Panc1 (cell line): ENCODE measurements at regions not wholly inside any gene's neighbourhood (a gene's known extent, or its start where the extent isn't known, plus 50 kb on each side); places are given as distances from the start of the nearest gene placed in this dataset.

Experiments
- ATAC-seq: fragments of 200-7000 bp; cut with Tn5 transposase; 2 replicates; pipeline ENCODE4 v1.9.1; 2020; ENCODE audit warnings: mild to moderate bottlenecking, moderate library complexity
- BruUV-seq: library from RNA; stranded (reverse); fragments of 400-500 nt; replicated peaks from 2 replicates; lab custom pipeline; 2021; lab: Mats Ljungman, UMichigan
- CTCF ChIA-PET: fragments of 300-600 bp; sonication (Branson Sonifier 250); formaldehyde crosslinking; loops from one replicate; lab custom pipeline; 2022; ENCODE audit warnings: antibody characterized with exemption; lab: Charles Lee
- POLR2A ChIA-PET: fragments of 300-600 bp; sonication (Branson Sonifier 250); formaldehyde crosslinking; loops from one replicate; lab custom pipeline; 2022; ENCODE audit warnings: antibody characterized with exemption; lab: Charles Lee
- DNase-seq: peaks from one replicate; pipeline ENCODE4 v3.0.0-alpha.2; 2010; ENCODE audit warnings: low read depth, low spot score
- H3K27ac ChIP-seq: 2 replicates; pipeline ENCODE4 v1.5.1; 2011; ENCODE audit warnings: mild to moderate bottlenecking, low read length, inconsistent platforms
- H3K27me3 ChIP-seq: fragments of 200-500 bp; sonication (Bioruptor generic); 2 replicates; pipeline ENCODE4 v1.6.0; 2014; ENCODE audit warnings: low read length, inconsistent platforms; ENCODE audit not compliant: control insufficient read depth, insufficient read depth
- H3K36me3 ChIP-seq: fragments of 200-500 bp; sonication (Bioruptor generic); 2 replicates; pipeline ENCODE4 v1.5.1; 2014; ENCODE audit warnings: inconsistent platforms, mild to moderate bottlenecking, low read length, moderate library complexity; ENCODE audit not compliant: control insufficient read depth, insufficient read depth
- H3K4me1 ChIP-seq: 2 replicates; pipeline ENCODE4 v1.5.1; 2011; ENCODE audit warnings: inconsistent platforms, mild to moderate bottlenecking, low read length, moderate library complexity; ENCODE audit not compliant: control insufficient read depth, insufficient read depth
- H3K4me3 ChIP-seq, 2 experiments: 2 replicates each; pipeline ENCODE4 v1.5.1; 2011 to 2012; ENCODE audit warnings: low read depth in 2 of 2, low read length in 2 of 2, mild to moderate bottlenecking in 2 of 2, inconsistent platforms in 1 of 2, moderate library complexity in 1 of 2
- H3K9me3 ChIP-seq: fragments of 200-500 bp; sonication (Bioruptor generic); 2 replicates; pipeline ENCODE4 v1.5.1; 2014; ENCODE audit warnings: low read depth, mild to moderate bottlenecking, inconsistent platforms, low read length, moderate library complexity; ENCODE audit not compliant: control insufficient read depth, insufficient read depth
- POLR2AphosphoS5 ChIP-seq: IDR thresholded peaks from 2 replicates; pipeline ENCODE4 v1.6.1; 2012; ENCODE audit warnings: mild to moderate bottlenecking, low read depth, low read length, moderate library complexity
- SIN3A ChIP-seq: IDR thresholded peaks from 2 replicates; pipeline ENCODE4 v1.6.1; 2012; ENCODE audit warnings: low read depth, mild to moderate bottlenecking, low read length, moderate library complexity, borderline replicate concordance; ENCODE audit not compliant: insufficient read depth
- TCF7L2 ChIP-seq: IDR thresholded peaks from 2 replicates; pipeline ENCODE4 v1.6.1; 2011; ENCODE audit warnings: mild to moderate bottlenecking, low read depth, low read length, inconsistent platforms
- in situ Hi-C: cut with HindIII; loops from 2 replicates; pipeline ENCODE4 v1.10.0; 2016; ENCODE audit warnings: low sequenced_read_pairs, low pct_unique_long_range_greater_than_20kb
- intact Hi-C: fragments of 100-400 bp; cut with micrococcal nuclease; formaldehyde crosslinking; loops from one replicate; pipeline ENCODE4 v1.10.0; 2022; ENCODE audit not compliant: unreplicated experiment
- TF ChIP-seq, protein P1 (sequence below), 2 experiments: IDR thresholded peaks; 2 replicates each; pipeline ENCODE4 v1.6.1; 2011 to 2012; ENCODE audit warnings: low read depth in 2 of 2, control low read depth in 1 of 2, low read length in 1 of 2, mild to moderate bottlenecking in 1 of 2, moderate library complexity in 1 of 2; ENCODE audit not compliant: insufficient read depth in 1 of 2
- TF ChIP-seq, protein P2 (sequence below): fragments of 450-650 bp; IDR thresholded peaks from 2 replicates; pipeline ENCODE4 v1.5.1; 2017; ENCODE audit warnings: mild to moderate bottlenecking

DNA sequence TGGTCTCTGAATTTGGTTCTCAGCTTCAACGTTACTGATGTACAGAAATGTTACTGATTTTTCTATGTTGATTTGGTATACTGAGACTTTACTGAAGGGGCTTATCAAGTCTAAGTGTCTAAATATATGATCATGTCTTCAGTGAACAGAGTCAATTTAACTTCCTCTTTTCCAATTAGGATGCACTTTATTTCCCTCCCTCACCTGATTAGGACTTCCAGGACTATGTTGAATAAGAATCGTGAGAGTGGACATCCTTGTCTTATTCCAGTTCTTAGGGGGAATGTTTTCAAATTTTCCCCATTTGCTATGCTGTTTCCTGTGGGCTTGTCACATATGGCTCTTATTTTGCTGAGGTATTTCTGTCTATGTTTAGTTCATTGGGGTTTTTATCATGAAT lies 349.5 kb downstream of the PRR16 start:
- in situ Hi-C loops (no loop called here), intact Hi-C loops (no loop called here)
- no peak for ATAC-seq
- H3K4me3 ChIP-seq = no peak overlapping the region
- no peaks in the 10 kb centered on the region for H3K9me3 ChIP-seq
- H3K4me1 ChIP-seq = no peaks in the 10 kb centered on the region
- no TSS peak for BruUV-seq
- DNase-seq = no peak
- no peak overlapping the region for H3K27ac ChIP-seq
- CTCF ChIA-PET = no interaction called here
- no peaks in the 10 kb centered on the region for H3K27me3 ChIP-seq
- H3K36me3 ChIP-seq = no peaks in the 10 kb centered on the region
- POLR2A ChIA-PET = no interaction called here
- TF ChIP-seq TCF7L2 = no peak
- TF ChIP-seq, protein P1, sequence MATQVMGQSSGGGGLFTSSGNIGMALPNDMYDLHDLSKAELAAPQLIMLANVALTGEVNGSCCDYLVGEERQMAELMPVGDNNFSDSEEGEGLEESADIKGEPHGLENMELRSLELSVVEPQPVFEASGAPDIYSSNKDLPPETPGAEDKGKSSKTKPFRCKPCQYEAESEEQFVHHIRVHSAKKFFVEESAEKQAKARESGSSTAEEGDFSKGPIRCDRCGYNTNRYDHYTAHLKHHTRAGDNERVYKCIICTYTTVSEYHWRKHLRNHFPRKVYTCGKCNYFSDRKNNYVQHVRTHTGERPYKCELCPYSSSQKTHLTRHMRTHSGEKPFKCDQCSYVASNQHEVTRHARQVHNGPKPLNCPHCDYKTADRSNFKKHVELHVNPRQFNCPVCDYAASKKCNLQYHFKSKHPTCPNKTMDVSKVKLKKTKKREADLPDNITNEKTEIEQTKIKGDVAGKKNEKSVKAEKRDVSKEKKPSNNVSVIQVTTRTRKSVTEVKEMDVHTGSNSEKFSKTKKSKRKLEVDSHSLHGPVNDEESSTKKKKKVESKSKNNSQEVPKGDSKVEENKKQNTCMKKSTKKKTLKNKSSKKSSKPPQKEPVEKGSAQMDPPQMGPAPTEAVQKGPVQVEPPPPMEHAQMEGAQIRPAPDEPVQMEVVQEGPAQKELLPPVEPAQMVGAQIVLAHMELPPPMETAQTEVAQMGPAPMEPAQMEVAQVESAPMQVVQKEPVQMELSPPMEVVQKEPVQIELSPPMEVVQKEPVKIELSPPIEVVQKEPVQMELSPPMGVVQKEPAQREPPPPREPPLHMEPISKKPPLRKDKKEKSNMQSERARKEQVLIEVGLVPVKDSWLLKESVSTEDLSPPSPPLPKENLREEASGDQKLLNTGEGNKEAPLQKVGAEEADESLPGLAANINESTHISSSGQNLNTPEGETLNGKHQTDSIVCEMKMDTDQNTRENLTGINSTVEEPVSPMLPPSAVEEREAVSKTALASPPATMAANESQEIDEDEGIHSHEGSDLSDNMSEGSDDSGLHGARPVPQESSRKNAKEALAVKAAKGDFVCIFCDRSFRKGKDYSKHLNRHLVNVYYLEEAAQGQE (IDR thresholded peaks at IDR 0.05; ENCODE audit: insufficient read depth in 1 of 2, low read depth in 2 of 2, low read length in 1 of 2) = no peak
- no peak for TF ChIP-seq POLR2AphosphoS5
- TF ChIP-seq, protein P2, sequence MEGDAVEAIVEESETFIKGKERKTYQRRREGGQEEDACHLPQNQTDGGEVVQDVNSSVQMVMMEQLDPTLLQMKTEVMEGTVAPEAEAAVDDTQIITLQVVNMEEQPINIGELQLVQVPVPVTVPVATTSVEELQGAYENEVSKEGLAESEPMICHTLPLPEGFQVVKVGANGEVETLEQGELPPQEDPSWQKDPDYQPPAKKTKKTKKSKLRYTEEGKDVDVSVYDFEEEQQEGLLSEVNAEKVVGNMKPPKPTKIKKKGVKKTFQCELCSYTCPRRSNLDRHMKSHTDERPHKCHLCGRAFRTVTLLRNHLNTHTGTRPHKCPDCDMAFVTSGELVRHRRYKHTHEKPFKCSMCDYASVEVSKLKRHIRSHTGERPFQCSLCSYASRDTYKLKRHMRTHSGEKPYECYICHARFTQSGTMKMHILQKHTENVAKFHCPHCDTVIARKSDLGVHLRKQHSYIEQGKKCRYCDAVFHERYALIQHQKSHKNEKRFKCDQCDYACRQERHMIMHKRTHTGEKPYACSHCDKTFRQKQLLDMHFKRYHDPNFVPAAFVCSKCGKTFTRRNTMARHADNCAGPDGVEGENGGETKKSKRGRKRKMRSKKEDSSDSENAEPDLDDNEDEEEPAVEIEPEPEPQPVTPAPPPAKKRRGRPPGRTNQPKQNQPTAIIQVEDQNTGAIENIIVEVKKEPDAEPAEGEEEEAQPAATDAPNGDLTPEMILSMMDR = no peak
- no peak for TF ChIP-seq SIN3A

DNA sequence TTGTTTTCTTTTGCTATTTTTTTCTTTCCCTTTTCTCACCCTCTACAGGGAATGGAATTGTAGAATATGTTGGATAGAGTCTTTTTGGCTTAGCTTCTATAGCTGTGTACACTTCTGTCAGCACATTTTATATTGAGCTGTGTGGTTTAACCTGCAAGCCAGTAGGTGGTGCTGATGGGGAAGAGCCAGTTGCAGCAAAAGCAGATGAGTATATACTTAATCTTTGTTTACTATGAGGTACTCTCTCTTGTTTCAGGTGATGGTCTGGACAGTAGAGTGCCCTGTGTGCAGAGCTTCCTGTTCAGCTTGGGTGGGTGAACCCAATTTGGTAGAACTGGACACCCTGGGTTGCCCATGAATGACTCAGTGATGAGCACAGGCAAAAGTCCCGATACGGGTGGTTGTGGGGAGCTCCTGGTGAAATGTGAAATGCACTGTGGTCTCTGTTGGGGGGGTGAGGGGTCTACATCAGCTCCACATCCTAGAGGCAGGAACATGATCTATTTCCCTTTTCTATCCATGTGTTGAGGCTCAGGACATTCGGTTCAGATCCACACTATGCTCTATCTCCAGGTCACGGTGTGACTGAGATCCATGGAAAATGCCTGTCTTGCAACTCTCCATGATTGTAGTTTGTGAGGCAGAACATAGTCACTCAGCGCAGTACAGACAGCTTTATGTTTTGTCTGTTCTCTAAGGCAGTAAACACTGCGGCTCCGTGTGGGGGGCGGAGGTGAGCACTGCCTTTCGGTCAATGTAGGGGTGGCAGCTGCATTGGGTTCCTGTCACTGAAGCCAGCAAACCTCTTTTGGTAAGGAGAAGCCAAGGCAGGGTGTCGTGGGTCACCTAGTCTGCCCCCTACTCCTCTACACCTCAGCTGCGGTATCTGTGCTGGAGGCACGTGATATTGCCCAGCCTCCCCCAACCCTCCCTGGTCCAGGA lies 353.2 kb downstream of the PRR16 start:
- ATAC-seq (no peak), DNase-seq (no peak)
- TF ChIP-seq SIN3A = no peak
- TF ChIP-seq, protein P2 = peak; percentile 27; the same call in 1 of the 2 replicates
- BruUV-seq = no TSS peak
- H3K27me3 ChIP-seq = no peaks in the 10 kb centered on the region
- in situ Hi-C loops (no loop called here), intact Hi-C loops (no loop called here)
- no peaks in the 10 kb centered on the region for H3K36me3 ChIP-seq
- no peak overlapping the region for H3K27ac ChIP-seq
- H3K4me3 ChIP-seq = no peak overlapping the region
- no peaks in the 10 kb centered on the region for H3K9me3 ChIP-seq
- POLR2A ChIA-PET = no interaction called here
- no peaks in the 10 kb centered on the region for H3K4me1 ChIP-seq
- CTCF ChIA-PET = no interaction called here
